Stimulated activated CD4-positive, alpha-beta T cell treated with anti-CD3 and anti-CD28 coated beads, Interleukin-12 subunit alpha, Interleukin-12 subunit beta, amount 100 ng/mL, for 24 hours (primary cell): ENCODE measurements at regions not wholly inside any gene's neighbourhood (a gene's known extent, or its start where the extent isn't known, plus 50 kb on each side); places are given as distances from the start of the nearest gene placed in this dataset.

Source experiments
- DNase-seq, 2 experiments: peaks; one replicate each; pipeline ENCODE4 v3.0.0-alpha.2; 2020; ENCODE audit warnings: low read depth in 2 of 2

GRCh38 chr16:51431517-51432241 lies 280.6 kb upstream of the SALL1 start:
- no peak for DNase-seq

- no peak for DNase-seq
Observed at GRCh38 chr16:51430716-51431369, 279.8 kb upstream of the SALL1 start.

- no peak for DNase-seq
Observed at GRCh38 chr16:51429041-51429440, 278.0 kb upstream of the SALL1 start.

- no peak for DNase-seq
Observed at GRCh38 chr16:51427085-51427484, 276.0 kb upstream of the SALL1 start.

- no peak for DNase-seq
Observed at GRCh38 chr16:51426276-51426675, 275.2 kb upstream of the SALL1 start.

GRCh38 chr16:51420247-51420646 lies 269.2 kb upstream of the SALL1 start:
- no peak for DNase-seq

GRCh38 chr16:51419768-51420167 lies 268.7 kb upstream of the SALL1 start:
- DNase-seq = no peak

- DNase-seq = no peak
Observed at GRCh38 chr16:51418258-51418657, 267.2 kb upstream of the SALL1 start.

GRCh38 chr16:51416926-51417325 lies 265.9 kb upstream of the SALL1 start:
- DNase-seq = no peak

- no peak for DNase-seq
Observed at GRCh38 chr16:51410125-51410524, 259.1 kb upstream of the SALL1 start.

GRCh38 chr16:51409001-51409675 lies 258.1 kb upstream of the SALL1 start:
- DNase-seq = no peak

- DNase-seq = no peak
Observed at GRCh38 chr16:51408357-51408756, 257.3 kb upstream of the SALL1 start.

- no peak for DNase-seq
Observed at GRCh38 chr16:51407921-51408320, 256.9 kb upstream of the SALL1 start.

GRCh38 chr16:51407199-51407598 lies 256.1 kb upstream of the SALL1 start:
- no peak for DNase-seq

GRCh38 chr16:51405361-51405760 lies 254.3 kb upstream of the SALL1 start:
- no peak for DNase-seq

GRCh38 chr16:51404386-51404785 lies 253.3 kb upstream of the SALL1 start:
- DNase-seq = no peak

- no peak for DNase-seq
Observed at GRCh38 chr16:51402785-51403184, 251.7 kb upstream of the SALL1 start.

- DNase-seq = no peak
Observed at GRCh38 chr16:51402298-51402697, 251.2 kb upstream of the SALL1 start.

GRCh38 chr16:51401673-51402072 lies 250.6 kb upstream of the SALL1 start:
- DNase-seq = no peak

GRCh38 chr16:51399908-51400670 lies 249.0 kb upstream of the SALL1 start:
- DNase-seq = no peak

- DNase-seq = no peak
Observed at GRCh38 chr16:51394421-51394820, 243.4 kb upstream of the SALL1 start.

- no peak for DNase-seq
Observed at GRCh38 chr16:51393381-51394005, 242.4 kb upstream of the SALL1 start.
